ENCODE measurements at regions not wholly inside any gene's neighbourhood (a gene's known extent, or its start where the extent isn't known, plus 50 kb on each side); places are given as distances from the start of the nearest gene placed in this dataset.
"Not testable (repeated sequence)": the region's sequence is repeated elsewhere in the genome, so short reads cannot be mapped to it uniquely, and the experiment has no call there.

- Mint-ChIP-seq H3K4me3 (no peak overlapping the region), H3K27ac (no peak overlapping the region), H3K9me3 (peaks cover 0 to 3% (median 0%) of the 10 kb centered on the region in 7 donors), H3K36me3 (no peaks in the 10 kb centered on the region), H3K4me1 (no peaks in the 10 kb centered on the region), H3K27me3 (peaks cover 20% of the 10 kb centered on the region)
- H3K4me1 ChIP-seq (ENCODE audit: control insufficient read depth, insufficient read depth, low read length, poor library complexity, severe bottlenecking), result no peaks in the 10 kb centered on the region
- no peak for DNase-seq
- no peak for ATAC-seq (ENCODE audit: low read depth in 2 of 2)
- H3K4me3 ChIP-seq (ENCODE audit: low read depth, low read length), result no peak overlapping the region
- no peaks in the 10 kb centered on the region for H3K9me3 ChIP-seq (ENCODE audit: control insufficient read depth in 2 of 2, low read length in 2 of 2)
- no peaks in the 10 kb centered on the region for H3K36me3 ChIP-seq (ENCODE audit: control insufficient read depth, insufficient read depth, low read length)
- H3K27ac ChIP-seq (ENCODE audit: insufficient read depth, low read length, poor library complexity, severe bottlenecking), result no peak overlapping the region
- H3K27me3 ChIP-seq (ENCODE audit: control insufficient read depth, insufficient read depth, low read length), result no peaks in the 10 kb centered on the region
These were observed 52.7 kb upstream of the LARP1 start for GRCh38 chr5:154702477-154702876.

- H3K27me3 ChIP-seq (ENCODE audit: control insufficient read depth, insufficient read depth, low read length); H3K4me3 ChIP-seq (ENCODE audit: low read depth, low read length); H3K4me1 Mint-ChIP-seq; H3K36me3 ChIP-seq (ENCODE audit: control insufficient read depth, insufficient read depth, low read length); H3K9me3 ChIP-seq (ENCODE audit: control insufficient read depth in 2 of 2, low read length in 2 of 2); H3K4me1 ChIP-seq (ENCODE audit: control insufficient read depth, insufficient read depth, low read length, poor library complexity, severe bottlenecking); H3K36me3 Mint-ChIP-seq; H3K27ac ChIP-seq (ENCODE audit: insufficient read depth, low read length, poor library complexity, severe bottlenecking); H3K27ac Mint-ChIP-seq; H3K9me3 Mint-ChIP-seq; DNase-seq; H3K4me3 Mint-ChIP-seq; ATAC-seq (ENCODE audit: low read depth in 2 of 2): not testable (repeated sequence)
- H3K27me3 Mint-ChIP-seq, result peaks cover 23% of the 10 kb centered on the region
These were observed 53.5 kb upstream of the LARP1 start for GRCh38 chr5:154701725-154702124.

GRCh38 chr5:154701181-154701580 lies 54.0 kb upstream of the LARP1 start:
- Histone ChIP-seq H3K27ac (ENCODE audit: insufficient read depth, low read length, poor library complexity, severe bottlenecking) (no peak overlapping the region), H3K36me3 (ENCODE audit: control insufficient read depth, insufficient read depth, low read length) (no peaks in the 10 kb centered on the region), H3K4me3 (ENCODE audit: low read depth, low read length) (no peak overlapping the region), H3K27me3 (ENCODE audit: control insufficient read depth, insufficient read depth, low read length) (no peaks in the 10 kb centered on the region), H3K4me1 (ENCODE audit: control insufficient read depth, insufficient read depth, low read length, poor library complexity, severe bottlenecking) (no peaks in the 10 kb centered on the region), H3K9me3 (ENCODE audit: control insufficient read depth in 2 of 2, low read length in 2 of 2) (no peaks in the 10 kb centered on the region)
- DNase-seq, result no peak
- no peak overlapping the region for H3K4me3 Mint-ChIP-seq
- no peaks in the 10 kb centered on the region for H3K4me1 Mint-ChIP-seq
- no peaks in the 10 kb centered on the region for H3K36me3 Mint-ChIP-seq
- no peak for ATAC-seq (ENCODE audit: low read depth in 2 of 2)
- no peak overlapping the region for H3K27ac Mint-ChIP-seq
- peaks cover 0 to 3% (median 0%) of the 10 kb centered on the region in 7 donors for H3K9me3 Mint-ChIP-seq
- H3K27me3 Mint-ChIP-seq, result peaks cover 19% of the 10 kb centered on the region

DNA sequence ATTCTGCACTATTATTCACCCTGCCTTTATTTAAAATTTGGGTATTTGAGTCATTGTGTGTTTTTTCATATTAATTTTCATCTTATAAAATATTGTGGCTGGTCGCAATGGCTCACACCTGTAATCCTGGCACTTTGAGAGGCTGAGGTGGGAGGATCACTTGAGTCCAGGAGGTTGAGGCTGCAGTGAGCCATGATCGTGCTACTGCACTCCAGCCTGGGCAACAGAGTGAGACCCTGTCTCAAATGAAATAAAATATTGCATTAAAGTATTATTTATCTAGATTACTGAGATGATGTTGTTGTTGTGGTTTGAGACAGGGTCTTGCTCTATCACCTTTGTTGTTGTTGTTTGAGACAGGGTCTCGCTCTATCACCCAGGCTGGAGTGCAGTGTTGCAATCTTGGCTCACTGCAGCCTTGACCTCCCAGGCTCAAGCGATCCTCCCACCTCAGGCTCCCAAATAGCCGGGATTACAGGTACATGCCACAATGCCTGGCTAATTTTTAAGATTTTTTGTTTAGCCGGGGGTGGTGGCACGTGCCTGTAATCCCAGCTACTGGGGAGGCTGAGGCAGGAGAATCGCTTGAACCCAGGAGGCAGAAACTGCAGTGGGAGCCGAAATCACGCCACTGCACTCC lies 54.8 kb upstream of the LARP1 start:
- not testable (repeated sequence) for ATAC-seq (ENCODE audit: low read depth in 2 of 2); H3K27ac Mint-ChIP-seq; H3K4me3 Mint-ChIP-seq; H3K4me3 ChIP-seq (ENCODE audit: low read depth, low read length); H3K27ac ChIP-seq (ENCODE audit: insufficient read depth, low read length, poor library complexity, severe bottlenecking); H3K36me3 ChIP-seq (ENCODE audit: control insufficient read depth, insufficient read depth, low read length); H3K27me3 ChIP-seq (ENCODE audit: control insufficient read depth, insufficient read depth, low read length); H3K9me3 Mint-ChIP-seq; H3K36me3 Mint-ChIP-seq; H3K9me3 ChIP-seq (ENCODE audit: control insufficient read depth in 2 of 2, low read length in 2 of 2); H3K4me1 ChIP-seq (ENCODE audit: control insufficient read depth, insufficient read depth, low read length, poor library complexity, severe bottlenecking); H3K4me1 Mint-ChIP-seq; DNase-seq
- peaks cover 24% of the 10 kb centered on the region for H3K27me3 Mint-ChIP-seq

DNA sequence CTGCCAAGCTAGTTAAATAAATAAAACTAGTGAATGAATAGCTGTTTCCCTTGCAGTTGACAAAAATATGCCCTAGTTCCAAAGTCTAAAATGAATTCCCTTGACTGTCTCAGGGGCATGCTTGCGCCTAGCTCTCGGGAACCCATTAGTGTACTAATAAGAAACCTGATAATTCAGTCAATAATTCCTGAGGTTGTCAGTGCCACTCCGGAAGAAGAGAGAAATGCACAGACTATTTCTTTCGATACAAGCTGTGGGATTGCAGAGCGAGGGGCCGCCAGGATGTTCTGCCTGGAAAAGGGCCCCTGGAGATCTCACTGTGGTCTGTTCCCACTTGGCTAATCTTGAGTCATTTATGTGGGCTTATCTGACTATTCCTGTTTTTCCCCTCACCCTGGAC lies 56.4 kb upstream of the LARP1 start:
- H3K4me1 ChIP-seq (ENCODE audit: control insufficient read depth, insufficient read depth, low read length, poor library complexity, severe bottlenecking), result no peaks in the 10 kb centered on the region
- H3K27me3 ChIP-seq (ENCODE audit: control insufficient read depth, insufficient read depth, low read length), result no peaks in the 10 kb centered on the region
- no peaks in the 10 kb centered on the region for H3K9me3 ChIP-seq (ENCODE audit: control insufficient read depth in 2 of 2, low read length in 2 of 2)
- H3K27ac Mint-ChIP-seq, result no peak overlapping the region
- H3K27ac ChIP-seq (ENCODE audit: insufficient read depth, low read length, poor library complexity, severe bottlenecking), result no peak overlapping the region
- no peaks in the 10 kb centered on the region for H3K36me3 ChIP-seq (ENCODE audit: control insufficient read depth, insufficient read depth, low read length)
- H3K9me3 Mint-ChIP-seq, result peaks cover 0 to 3% (median 0%) of the 10 kb centered on the region in 7 donors
- peaks cover 24% of the 10 kb centered on the region for H3K27me3 Mint-ChIP-seq
- H3K36me3 Mint-ChIP-seq, result no peaks in the 10 kb centered on the region
- ATAC-seq (ENCODE audit: low read depth in 2 of 2) (no peak), DNase-seq (no peak)
- no peaks in the 10 kb centered on the region for H3K4me1 Mint-ChIP-seq
- H3K4me3 Mint-ChIP-seq, result no peak overlapping the region
- H3K4me3 ChIP-seq (ENCODE audit: low read depth, low read length), result no peak overlapping the region

DNA sequence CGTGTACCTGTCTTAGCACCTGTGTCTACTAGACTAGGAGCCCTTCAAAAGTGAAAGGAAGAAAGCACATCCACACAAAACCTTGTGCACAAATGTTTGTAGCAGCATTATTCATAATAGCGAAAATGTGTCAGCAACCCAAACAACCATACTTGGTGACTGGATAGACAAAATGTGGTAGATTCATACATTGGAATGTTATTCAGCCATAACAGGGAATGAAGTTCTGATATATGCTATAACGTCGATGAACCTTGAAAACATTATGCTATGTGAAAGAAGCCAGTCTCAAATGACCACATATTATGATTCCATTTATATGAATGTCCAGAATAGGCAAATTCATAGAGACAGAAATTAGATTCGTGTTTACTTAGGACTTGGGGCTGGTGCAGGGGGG lies 57.8 kb upstream of the LARP1 start:
- H3K4me1 Mint-ChIP-seq, result no peaks in the 10 kb centered on the region
- H3K27ac Mint-ChIP-seq, result no peak overlapping the region
- H3K9me3 ChIP-seq (ENCODE audit: control insufficient read depth in 2 of 2, low read length in 2 of 2), result no peaks in the 10 kb centered on the region
- no peak overlapping the region for H3K4me3 Mint-ChIP-seq
- H3K4me3 ChIP-seq (ENCODE audit: low read depth, low read length), result no peak overlapping the region
- no peaks in the 10 kb centered on the region for H3K36me3 Mint-ChIP-seq
- H3K27ac ChIP-seq (ENCODE audit: insufficient read depth, low read length, poor library complexity, severe bottlenecking), result no peak overlapping the region
- no peaks in the 10 kb centered on the region for H3K4me1 ChIP-seq (ENCODE audit: control insufficient read depth, insufficient read depth, low read length, poor library complexity, severe bottlenecking)
- H3K36me3 ChIP-seq (ENCODE audit: control insufficient read depth, insufficient read depth, low read length), result no peaks in the 10 kb centered on the region
- no peak for ATAC-seq (ENCODE audit: low read depth in 2 of 2)
- no peak for DNase-seq
- peaks cover 24% of the 10 kb centered on the region for H3K27me3 Mint-ChIP-seq
- H3K27me3 ChIP-seq (ENCODE audit: control insufficient read depth, insufficient read depth, low read length), result no peaks in the 10 kb centered on the region
- H3K9me3 Mint-ChIP-seq, result peaks cover 0 to 3% (median 0%) of the 10 kb centered on the region in 7 donors

GRCh38 chr5:154696891-154697290 lies 58.3 kb upstream of the LARP1 start:
- H3K4me3 Mint-ChIP-seq, result no peak overlapping the region
- H3K27me3 Mint-ChIP-seq, result peaks cover 24% of the 10 kb centered on the region
- ATAC-seq (ENCODE audit: low read depth in 2 of 2), result no peak

DNA sequence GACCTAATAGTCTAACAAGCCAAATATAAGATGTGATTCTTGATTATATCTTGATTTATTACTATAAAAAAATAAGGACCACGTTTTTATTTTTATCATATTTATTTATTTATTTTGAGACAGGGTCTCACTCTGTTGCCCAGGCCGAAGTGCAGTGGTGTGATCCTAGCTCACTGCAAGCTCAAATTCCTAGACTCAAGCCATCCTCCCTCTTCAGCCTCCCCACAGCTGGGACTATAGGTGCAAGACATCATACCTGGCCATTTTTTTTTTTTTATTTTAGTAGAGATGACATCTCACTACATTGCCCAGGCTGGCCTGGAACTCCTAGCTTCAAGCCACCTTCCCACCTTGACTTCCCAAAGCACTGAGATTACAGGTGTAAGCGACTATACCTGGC lies 61.0 kb upstream of the LARP1 start:
- H3K4me1 ChIP-seq (ENCODE audit: control insufficient read depth, insufficient read depth, low read length, poor library complexity, severe bottlenecking), result no peaks in the 10 kb centered on the region
- H3K27ac ChIP-seq (ENCODE audit: insufficient read depth, low read length, poor library complexity, severe bottlenecking), result no peak overlapping the region
- Mint-ChIP-seq H3K27ac (no peak overlapping the region), H3K4me3 (no peak overlapping the region), H3K36me3 (no peaks in the 10 kb centered on the region), H3K4me1 (no peaks in the 10 kb centered on the region), H3K27me3 (peaks cover 21% of the 10 kb centered on the region), H3K9me3 (no peaks in the 10 kb centered on the region)
- ATAC-seq (ENCODE audit: low read depth in 2 of 2) (no peak), DNase-seq (no peak)
- H3K4me3 ChIP-seq (ENCODE audit: low read depth, low read length), result no peak overlapping the region
- H3K9me3 ChIP-seq (ENCODE audit: control insufficient read depth in 2 of 2, low read length in 2 of 2), result no peaks in the 10 kb centered on the region
- no peaks in the 10 kb centered on the region for H3K36me3 ChIP-seq (ENCODE audit: control insufficient read depth, insufficient read depth, low read length)
- no peaks in the 10 kb centered on the region for H3K27me3 ChIP-seq (ENCODE audit: control insufficient read depth, insufficient read depth, low read length)

More at GRCh38 chr5:154696891-154697290, 58.3 kb upstream of the LARP1 start:
- Mint-ChIP-seq H3K27ac (no peak overlapping the region), H3K9me3 (peaks cover 0 to 3% (median 0%) of the 10 kb centered on the region in 7 donors), H3K4me1 (no peaks in the 10 kb centered on the region), H3K36me3 (no peaks in the 10 kb centered on the region)
- Histone ChIP-seq H3K27me3 (ENCODE audit: control insufficient read depth, insufficient read depth, low read length) (no peaks in the 10 kb centered on the region), H3K4me1 (ENCODE audit: control insufficient read depth, insufficient read depth, low read length, poor library complexity, severe bottlenecking) (no peaks in the 10 kb centered on the region), H3K9me3 (ENCODE audit: control insufficient read depth in 2 of 2, low read length in 2 of 2) (no peaks in the 10 kb centered on the region), H3K36me3 (ENCODE audit: control insufficient read depth, insufficient read depth, low read length) (no peaks in the 10 kb centered on the region), H3K27ac (ENCODE audit: insufficient read depth, low read length, poor library complexity, severe bottlenecking) (no peak overlapping the region), H3K4me3 (ENCODE audit: low read depth, low read length) (no peak overlapping the region)
- DNase-seq, result no peak

Data from CD4-positive, CD25-positive, alpha-beta regulatory T cell (primary cell).